OCI-LY3 (cell line): ENCODE measurements at regions not wholly inside any gene's neighbourhood (a gene's known extent, or its start where the extent isn't known, plus 50 kb on each side); places are given as distances from the start of the nearest gene placed in this dataset.

ENCODE experiments used
- EZH2phosphoT487 ChIP-seq: fragments of 200-600 bp; shearing (Covaris generic); IDR thresholded peaks from 2 replicates; pipeline ENCODE4 v1.6.1; 2018; ENCODE audit warnings: antibody characterized with exemption, mixed run types, low read depth
- TF ChIP-seq, protein P1 (sequence below): fragments of 200-600, 300-600 bp; sonication (generic); IDR thresholded peaks from 2 replicates; pipeline ENCODE4 v1.5.1; 2014; ENCODE audit warnings: antibody characterized with exemption, low read length, low read depth

DNA sequence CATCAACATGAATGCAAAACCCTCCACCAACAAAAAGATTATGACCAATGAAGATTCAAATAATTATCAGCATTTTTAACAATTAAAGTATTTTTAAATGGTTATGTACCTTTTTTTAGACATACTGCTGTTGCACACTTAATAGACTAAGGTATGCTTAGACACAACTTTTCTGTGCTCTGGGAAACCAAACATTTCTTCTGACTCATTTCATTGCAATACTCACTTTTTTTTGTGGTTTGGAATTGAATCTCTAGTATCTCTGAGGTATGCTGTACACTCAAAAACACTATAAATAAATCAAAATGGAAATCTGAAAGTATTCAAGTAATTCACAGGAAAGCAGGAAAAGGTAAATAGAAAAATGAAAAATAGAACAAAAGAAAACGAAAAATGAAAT, 247.9 kb upstream of the POU3F3 start:
- TF ChIP-seq, protein P1, sequence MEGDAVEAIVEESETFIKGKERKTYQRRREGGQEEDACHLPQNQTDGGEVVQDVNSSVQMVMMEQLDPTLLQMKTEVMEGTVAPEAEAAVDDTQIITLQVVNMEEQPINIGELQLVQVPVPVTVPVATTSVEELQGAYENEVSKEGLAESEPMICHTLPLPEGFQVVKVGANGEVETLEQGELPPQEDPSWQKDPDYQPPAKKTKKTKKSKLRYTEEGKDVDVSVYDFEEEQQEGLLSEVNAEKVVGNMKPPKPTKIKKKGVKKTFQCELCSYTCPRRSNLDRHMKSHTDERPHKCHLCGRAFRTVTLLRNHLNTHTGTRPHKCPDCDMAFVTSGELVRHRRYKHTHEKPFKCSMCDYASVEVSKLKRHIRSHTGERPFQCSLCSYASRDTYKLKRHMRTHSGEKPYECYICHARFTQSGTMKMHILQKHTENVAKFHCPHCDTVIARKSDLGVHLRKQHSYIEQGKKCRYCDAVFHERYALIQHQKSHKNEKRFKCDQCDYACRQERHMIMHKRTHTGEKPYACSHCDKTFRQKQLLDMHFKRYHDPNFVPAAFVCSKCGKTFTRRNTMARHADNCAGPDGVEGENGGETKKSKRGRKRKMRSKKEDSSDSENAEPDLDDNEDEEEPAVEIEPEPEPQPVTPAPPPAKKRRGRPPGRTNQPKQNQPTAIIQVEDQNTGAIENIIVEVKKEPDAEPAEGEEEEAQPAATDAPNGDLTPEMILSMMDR = no peak
- no peak for TF ChIP-seq EZH2phosphoT487
